ENCODE measurements at regions not wholly inside any gene's neighbourhood (a gene's known extent, or its start where the extent isn't known, plus 50 kb on each side); places are given as distances from the start of the nearest gene placed in this dataset.

- Histone ChIP-seq H3K4me1 (ENCODE audit: control insufficient read depth in 1 of 2, low read depth in 2 of 2) (peaks cover 12 to 13% of the 10 kb centered on the region in 2 donors), H3K36me3 (no peaks in the 10 kb centered on the region), H3K27ac (no peak overlapping the region), H3K4me3 (no peak overlapping the region), H3K27me3 (replicated peaks; ENCODE audit: insufficient read depth) (no peaks in the 10 kb centered on the region), H3K9me3 (no peaks in the 10 kb centered on the region)
- DNase-seq (ENCODE audit: low spot score), result no peak
- TF ChIP-seq, protein P1, sequence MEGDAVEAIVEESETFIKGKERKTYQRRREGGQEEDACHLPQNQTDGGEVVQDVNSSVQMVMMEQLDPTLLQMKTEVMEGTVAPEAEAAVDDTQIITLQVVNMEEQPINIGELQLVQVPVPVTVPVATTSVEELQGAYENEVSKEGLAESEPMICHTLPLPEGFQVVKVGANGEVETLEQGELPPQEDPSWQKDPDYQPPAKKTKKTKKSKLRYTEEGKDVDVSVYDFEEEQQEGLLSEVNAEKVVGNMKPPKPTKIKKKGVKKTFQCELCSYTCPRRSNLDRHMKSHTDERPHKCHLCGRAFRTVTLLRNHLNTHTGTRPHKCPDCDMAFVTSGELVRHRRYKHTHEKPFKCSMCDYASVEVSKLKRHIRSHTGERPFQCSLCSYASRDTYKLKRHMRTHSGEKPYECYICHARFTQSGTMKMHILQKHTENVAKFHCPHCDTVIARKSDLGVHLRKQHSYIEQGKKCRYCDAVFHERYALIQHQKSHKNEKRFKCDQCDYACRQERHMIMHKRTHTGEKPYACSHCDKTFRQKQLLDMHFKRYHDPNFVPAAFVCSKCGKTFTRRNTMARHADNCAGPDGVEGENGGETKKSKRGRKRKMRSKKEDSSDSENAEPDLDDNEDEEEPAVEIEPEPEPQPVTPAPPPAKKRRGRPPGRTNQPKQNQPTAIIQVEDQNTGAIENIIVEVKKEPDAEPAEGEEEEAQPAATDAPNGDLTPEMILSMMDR (IDR thresholded peaks at IDR 0.05), result no peak
- ATAC-seq (ENCODE audit: insufficient number of reproducible peaks, low FRiP score, low read depth), result no peak
Measured at GRCh38 chr15:69666921-69667811, 214.5 kb downstream of the RPLP1 start.

DNA sequence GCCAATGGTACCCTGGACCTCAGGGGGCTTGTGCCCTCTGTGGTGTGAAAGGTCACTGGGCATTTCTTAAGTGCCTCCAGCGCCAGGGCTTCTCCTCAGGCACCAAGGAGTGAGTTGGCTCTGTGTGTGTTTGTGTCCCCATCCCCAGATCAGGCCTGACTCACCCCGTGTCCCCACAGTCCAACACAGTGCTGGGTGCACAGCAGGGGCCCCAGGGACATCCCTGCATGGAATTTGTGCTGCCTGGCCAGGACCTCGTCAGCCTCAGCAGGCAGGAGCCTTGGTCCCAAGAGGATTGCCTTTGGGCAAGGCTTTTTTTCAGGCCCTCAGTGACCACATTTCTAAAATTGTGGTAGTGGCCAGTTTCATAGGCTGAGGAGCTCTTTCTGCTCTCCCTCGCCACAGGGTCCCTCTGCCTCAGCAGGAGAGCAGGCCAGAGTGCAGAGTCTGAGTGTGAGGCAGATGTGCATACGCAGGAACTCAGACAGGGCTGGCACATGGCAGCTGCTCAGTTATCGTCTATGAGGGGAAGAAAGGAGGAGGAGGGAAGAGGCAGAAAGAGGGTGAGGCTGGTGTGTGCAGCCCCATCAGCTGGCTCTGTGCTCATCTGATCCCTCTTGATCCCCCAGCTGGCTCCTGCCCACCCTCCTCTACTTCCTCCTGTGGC is 215.6 kb downstream of the RPLP1 start:
- H3K4me1 ChIP-seq (ENCODE audit: control insufficient read depth in 1 of 2, low read depth in 2 of 2), result peaks cover 12 to 13% of the 10 kb centered on the region in 2 donors
- H3K4me3 ChIP-seq, result no peak overlapping the region
- no peaks in the 10 kb centered on the region for H3K36me3 ChIP-seq
- ATAC-seq (ENCODE audit: insufficient number of reproducible peaks, low FRiP score, low read depth) (no peak), DNase-seq (ENCODE audit: low spot score) (no peak)
- H3K27ac ChIP-seq, result no peak overlapping the region
- TF ChIP-seq, protein P1 (IDR thresholded peaks at IDR 0.05), result no peak
- H3K27me3 ChIP-seq (replicated peaks; ENCODE audit: insufficient read depth), result no peaks in the 10 kb centered on the region
- no peaks in the 10 kb centered on the region for H3K9me3 ChIP-seq

- Histone ChIP-seq H3K4me3 (no peak overlapping the region), H3K36me3 (no peaks in the 10 kb centered on the region), H3K27me3 (replicated peaks; ENCODE audit: insufficient read depth) (no peaks in the 10 kb centered on the region), H3K27ac (no peak overlapping the region), H3K4me1 (ENCODE audit: control insufficient read depth in 1 of 2, low read depth in 2 of 2) (peaks cover 12 to 13% of the 10 kb centered on the region in 2 donors), H3K9me3 (no peaks in the 10 kb centered on the region)
- TF ChIP-seq, protein P1 (IDR thresholded peaks at IDR 0.05), result no peak
- DNase-seq (ENCODE audit: low spot score) (no peak), ATAC-seq (ENCODE audit: insufficient number of reproducible peaks, low FRiP score, low read depth) (no peak)
Measured at GRCh38 chr15:69668963-69669362, 216.3 kb downstream of the RPLP1 start.

GRCh38 chr15:69669446-69669845 is 216.8 kb downstream of the RPLP1 start:
- Histone ChIP-seq H3K4me1 (ENCODE audit: control insufficient read depth in 1 of 2, low read depth in 2 of 2) (peaks cover 12 to 13% of the 10 kb centered on the region in 2 donors), H3K4me3 (no peak overlapping the region), H3K36me3 (no peaks in the 10 kb centered on the region), H3K27ac (no peak overlapping the region), H3K27me3 (replicated peaks; ENCODE audit: insufficient read depth) (no peaks in the 10 kb centered on the region), H3K9me3 (no peaks in the 10 kb centered on the region)
- TF ChIP-seq, protein P1 (IDR thresholded peaks at IDR 0.05), result no peak
- DNase-seq (ENCODE audit: low spot score) (no peak), ATAC-seq (ENCODE audit: insufficient number of reproducible peaks, low FRiP score, low read depth) (no peak)

- Histone ChIP-seq H3K27me3 (replicated peaks; ENCODE audit: insufficient read depth) (no peaks in the 10 kb centered on the region), H3K4me1 (ENCODE audit: control insufficient read depth in 1 of 2, low read depth in 2 of 2) (peaks cover 4 to 5% of the 10 kb centered on the region in 2 donors), H3K4me3 (no peak overlapping the region), H3K36me3 (no peaks in the 10 kb centered on the region), H3K27ac (no peak overlapping the region), H3K9me3 (no peaks in the 10 kb centered on the region)
- ATAC-seq (ENCODE audit: insufficient number of reproducible peaks, low FRiP score, low read depth) (no peak), DNase-seq (ENCODE audit: low spot score) (no peak)
- TF ChIP-seq, protein P1 (IDR thresholded peaks at IDR 0.05), result no peak
Measured at GRCh38 chr15:69673291-69673881, 220.8 kb downstream of the RPLP1 start.
